CD4-positive, alpha-beta T cell treated with Interleukin-17A for 1 hour (primary cell): ENCODE measurements at regions not wholly inside any gene's neighbourhood (a gene's known extent, or its start where the extent isn't known, plus 50 kb on each side); places are given as distances from the start of the nearest gene placed in this dataset.

ENCODE experiments used
- DNase-seq: peaks from one replicate; pipeline ENCODE4 v3.0.0-alpha.2; 2020

GRCh38 chr21:35233756-35234155 lies 184.7 kb upstream of the RUNX1 start:
- no peak for DNase-seq

- no peak for DNase-seq
Measured at GRCh38 chr21:35232545-35233176, 183.6 kb upstream of the RUNX1 start.

GRCh38 chr21:35231090-35231489 lies 182.0 kb upstream of the RUNX1 start:
- no peak for DNase-seq

GRCh38 chr21:35229290-35229689 lies 180.2 kb upstream of the RUNX1 start:
- DNase-seq, result no peak

GRCh38 chr21:35227786-35228185 lies 178.7 kb upstream of the RUNX1 start:
- DNase-seq, result no peak

GRCh38 chr21:35226968-35227744 lies 178.1 kb upstream of the RUNX1 start:
- DNase-seq, result peak; percentile 68

GRCh38 chr21:35226328-35226727 lies 177.2 kb upstream of the RUNX1 start:
- no peak for DNase-seq

GRCh38 chr21:35225573-35225972 lies 176.5 kb upstream of the RUNX1 start:
- DNase-seq, result no peak

- no peak for DNase-seq
Measured at GRCh38 chr21:35223480-35224156, 174.5 kb upstream of the RUNX1 start.

- DNase-seq, result peak; percentile 32
Measured at GRCh38 chr21:35222541-35222941, 173.4 kb upstream of the RUNX1 start.

GRCh38 chr21:35222021-35222420 lies 172.9 kb upstream of the RUNX1 start:
- DNase-seq, result no peak

GRCh38 chr21:35220301-35220700 lies 171.2 kb upstream of the RUNX1 start:
- DNase-seq, result no peak

GRCh38 chr21:35219719-35220118 lies 170.6 kb upstream of the RUNX1 start:
- DNase-seq, result no peak

GRCh38 chr21:35219291-35219690 lies 170.2 kb upstream of the RUNX1 start:
- DNase-seq, result no peak

GRCh38 chr21:35217504-35218060 lies 168.5 kb upstream of the RUNX1 start:
- no peak for DNase-seq

GRCh38 chr21:35216996-35217395 lies 167.9 kb upstream of the RUNX1 start:
- no peak for DNase-seq

- DNase-seq, result no peak
Measured at GRCh38 chr21:35215870-35216269, 166.8 kb upstream of the RUNX1 start.

GRCh38 chr21:35212393-35213127 lies 163.5 kb upstream of the RUNX1 start:
- DNase-seq, result no peak

- DNase-seq, result no peak
Measured at GRCh38 chr21:35211782-35212181, 162.7 kb upstream of the RUNX1 start.

GRCh38 chr21:35210093-35210492 lies 161.0 kb upstream of the RUNX1 start:
- no peak for DNase-seq

GRCh38 chr21:35208810-35209517 lies 159.9 kb upstream of the RUNX1 start:
- DNase-seq, result no peak

GRCh38 chr21:35208104-35208503 lies 159.0 kb upstream of the RUNX1 start:
- no peak for DNase-seq
